Tibial nerve (tissue), 4 donors: ENCODE measurements at regions not wholly inside any gene's neighbourhood (a gene's known extent, or its start where the extent isn't known, plus 50 kb on each side); places are given as distances from the start of the nearest gene placed in this dataset.

Experiments used
- DNase-seq, 2 donors: peaks; one replicate each; pipeline ENCODE4 v3.0.0-alpha.2; 2019; ENCODE audit warnings: low spot score in 2 of 2
- H3K27ac ChIP-seq, 4 donors: fragments of 200-600 bp; sonication (generic) in 3 of 4; one replicate each; pipeline ENCODE4 v1.5.1; 2017 to 2019; ENCODE audit warnings: mild to moderate bottlenecking in 1 of 4
- H3K27me3 ChIP-seq, 2 donors: fragments of 200-600 bp; sonication (generic) in 1 of 2; one replicate each; pipeline versions ENCODE4 v1.5.1 to v1.6.0; 2017 to 2019
- H3K36me3 ChIP-seq, 3 donors: fragments of 200-600 bp; sonication (generic); one replicate each; pipeline ENCODE4 v1.5.1; 2018 to 2019
- H3K4me1 ChIP-seq, 4 donors: fragments of 200-600 bp; sonication (generic) in 3 of 4; one replicate each; pipeline ENCODE4 v1.5.1; 2017 to 2019
- H3K4me3 ChIP-seq, 4 donors: fragments of 200-600 bp; sonication (generic) in 3 of 4; one replicate each; pipeline ENCODE4 v1.5.1; 2017 to 2019; ENCODE audit warnings: mild to moderate bottlenecking in 1 of 4, moderate library complexity in 1 of 4
- H3K9me3 ChIP-seq, 4 donors: fragments of 200-600 bp; sonication (generic) in 3 of 4; one replicate each; pipeline ENCODE4 v1.5.1; 2017 to 2019
- EP300 ChIP-seq, 2 donors: sonication (generic); formaldehyde crosslinking; IDR thresholded peaks; one replicate each; pipeline ENCODE4 v1.6.1; 2017; ENCODE audit warnings: antibody characterized with exemption in 2 of 2, mild to moderate bottlenecking in 1 of 2
- POLR2A ChIP-seq, 2 donors: fragments of 450-650 bp; IDR thresholded peaks; one replicate each; pipeline ENCODE4 v1.6.1; 2017; ENCODE audit warnings: antibody characterized with exemption in 2 of 2, mild to moderate bottlenecking in 2 of 2, moderate library complexity in 2 of 2
- WGBS, 2 donors: methylation state at CpG; one replicate each; pipeline ENCODE4 v1.1.5; 2018; 5-methylcytosine and 5-hydroxymethylcytosine counted together
- TF ChIP-seq, protein P1 (sequence below), 5 experiments: fragments of 200-600 bp in 3 of 5; fragments of 450-650 bp in 2 of 5; sonication (generic) in 3 of 5; IDR thresholded peaks; one replicate each; pipeline ENCODE4 v1.5.1; 2016 to 2019; ENCODE audit warnings: antibody characterized with exemption in 5 of 5, mild to moderate bottlenecking in 3 of 5, moderate library complexity in 2 of 5

DNA sequence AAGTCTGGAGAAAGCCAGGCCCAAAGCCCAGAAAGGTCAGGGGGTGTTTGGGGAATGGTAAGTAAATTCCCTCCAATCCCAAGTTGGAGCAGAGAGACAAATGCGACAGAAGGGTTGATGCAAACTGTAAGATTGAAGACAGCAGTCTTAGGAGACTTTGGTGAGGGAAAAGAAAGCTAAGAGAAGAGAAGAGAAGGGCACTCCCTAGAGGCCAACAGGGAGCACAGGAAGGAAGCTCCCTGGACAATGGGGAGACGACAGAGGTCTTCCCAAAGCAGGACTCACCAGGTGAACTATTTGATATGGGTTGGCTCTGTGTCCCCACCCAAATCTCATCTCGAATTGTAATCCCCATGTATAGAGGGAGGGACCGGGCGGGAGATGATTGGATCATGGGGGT lies 151.5 kb downstream of the KIF20B start:
- TF ChIP-seq EP300 (IDR thresholded peaks at IDR 0.05) (no peak), POLR2A (IDR thresholded peaks at IDR 0.05) (no peak)
- TF ChIP-seq, protein P1, sequence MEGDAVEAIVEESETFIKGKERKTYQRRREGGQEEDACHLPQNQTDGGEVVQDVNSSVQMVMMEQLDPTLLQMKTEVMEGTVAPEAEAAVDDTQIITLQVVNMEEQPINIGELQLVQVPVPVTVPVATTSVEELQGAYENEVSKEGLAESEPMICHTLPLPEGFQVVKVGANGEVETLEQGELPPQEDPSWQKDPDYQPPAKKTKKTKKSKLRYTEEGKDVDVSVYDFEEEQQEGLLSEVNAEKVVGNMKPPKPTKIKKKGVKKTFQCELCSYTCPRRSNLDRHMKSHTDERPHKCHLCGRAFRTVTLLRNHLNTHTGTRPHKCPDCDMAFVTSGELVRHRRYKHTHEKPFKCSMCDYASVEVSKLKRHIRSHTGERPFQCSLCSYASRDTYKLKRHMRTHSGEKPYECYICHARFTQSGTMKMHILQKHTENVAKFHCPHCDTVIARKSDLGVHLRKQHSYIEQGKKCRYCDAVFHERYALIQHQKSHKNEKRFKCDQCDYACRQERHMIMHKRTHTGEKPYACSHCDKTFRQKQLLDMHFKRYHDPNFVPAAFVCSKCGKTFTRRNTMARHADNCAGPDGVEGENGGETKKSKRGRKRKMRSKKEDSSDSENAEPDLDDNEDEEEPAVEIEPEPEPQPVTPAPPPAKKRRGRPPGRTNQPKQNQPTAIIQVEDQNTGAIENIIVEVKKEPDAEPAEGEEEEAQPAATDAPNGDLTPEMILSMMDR (IDR thresholded peaks at IDR 0.05): no peak
- DNase-seq: no peak
- Histone ChIP-seq H3K4me1 (no peaks in the 10 kb centered on the region), H3K27me3 (no peaks in the 10 kb centered on the region), H3K27ac (no peak overlapping the region), H3K4me3 (no peak overlapping the region), H3K9me3 (no peaks in the 10 kb centered on the region), H3K36me3 (no peaks in the 10 kb centered on the region)
- WGBS, 2 donors: 88 to 93% methylated on average over 5 of the region's 5 CpGs

DNA sequence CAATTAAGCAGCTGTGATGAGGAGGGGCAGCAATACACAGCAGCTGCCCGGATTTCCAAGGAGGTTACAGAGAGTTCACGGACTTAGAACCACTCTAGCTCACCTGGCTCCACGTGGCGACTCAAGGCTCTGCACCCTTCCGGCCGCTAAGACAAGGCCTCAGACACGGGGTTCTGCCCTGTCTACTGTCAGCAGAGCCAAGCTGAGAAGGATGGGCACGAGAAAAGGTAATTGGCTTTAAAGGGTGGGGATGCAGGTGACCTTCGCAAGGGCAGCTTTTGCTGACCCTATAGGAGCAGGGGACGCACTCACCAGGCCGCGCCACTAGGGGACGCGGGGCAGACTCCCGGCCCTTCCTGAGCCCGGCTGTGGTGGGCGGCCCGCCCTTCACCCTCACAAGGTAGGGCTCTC lies 152.4 kb downstream of the KIF20B start:
- 53 to 61% methylated on average over 18 of the region's 18 CpGs for WGBS, 2 donors
- H3K4me3 ChIP-seq: no peak overlapping the region
- no peak for TF ChIP-seq EP300 (IDR thresholded peaks at IDR 0.05)
- TF ChIP-seq POLR2A (IDR thresholded peaks at IDR 0.05): no peak
- TF ChIP-seq, protein P1 (IDR thresholded peaks at IDR 0.05): no peak

DNA sequence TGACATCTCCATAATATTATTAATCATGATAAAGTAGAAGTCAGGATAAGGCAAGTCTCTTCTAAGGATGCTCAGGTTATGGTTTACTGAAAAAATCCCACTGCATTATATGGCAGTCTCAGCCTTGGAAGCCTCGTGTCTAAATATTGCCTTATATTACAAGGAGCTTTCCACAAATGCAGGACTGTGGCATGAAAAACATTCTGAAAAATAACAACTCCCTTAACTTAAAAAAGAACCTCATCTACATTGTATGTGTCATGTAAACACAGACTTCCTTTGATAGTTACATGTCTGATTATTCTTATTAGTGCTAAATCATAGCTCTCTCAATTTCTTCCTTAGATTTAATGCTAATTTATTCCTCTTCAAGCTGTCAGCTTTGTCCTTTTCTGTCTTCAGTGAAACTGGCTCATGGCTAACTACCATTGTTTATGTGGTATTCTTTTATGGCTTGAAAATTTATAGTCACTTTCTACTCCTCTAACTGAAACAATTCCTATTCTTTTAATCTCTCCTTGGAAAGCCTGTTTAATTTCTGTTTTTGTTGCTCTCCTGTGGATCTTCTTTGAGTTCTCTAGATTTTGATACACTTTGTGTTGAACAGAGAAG lies 156.1 kb downstream of the KIF20B start:
- Histone ChIP-seq H3K36me3 (no peaks in the 10 kb centered on the region), H3K27ac (no peak overlapping the region), H3K9me3 (no peaks in the 10 kb centered on the region), H3K4me1 (peaks cover 0 to 3% (median 0%) of the 10 kb centered on the region in 4 donors), H3K4me3 (no peak overlapping the region), H3K27me3 (no peaks in the 10 kb centered on the region)
- DNase-seq: no peak
- WGBS, 2 donors: 29 to 32% methylated on average over 1 of the region's 1 CpG
- TF ChIP-seq, protein P1 (IDR thresholded peaks at IDR 0.05): no peak
- TF ChIP-seq EP300 (IDR thresholded peaks at IDR 0.05) (no peak), POLR2A (IDR thresholded peaks at IDR 0.05) (no peak)

More for the DNA sequence above, 152.4 kb downstream of the KIF20B start:
- Histone ChIP-seq H3K27ac (no peak overlapping the region), H3K4me1 (no peaks in the 10 kb centered on the region), H3K27me3 (no peaks in the 10 kb centered on the region), H3K36me3 (no peaks in the 10 kb centered on the region), H3K9me3 (no peaks in the 10 kb centered on the region)
- no peak for DNase-seq

DNA sequence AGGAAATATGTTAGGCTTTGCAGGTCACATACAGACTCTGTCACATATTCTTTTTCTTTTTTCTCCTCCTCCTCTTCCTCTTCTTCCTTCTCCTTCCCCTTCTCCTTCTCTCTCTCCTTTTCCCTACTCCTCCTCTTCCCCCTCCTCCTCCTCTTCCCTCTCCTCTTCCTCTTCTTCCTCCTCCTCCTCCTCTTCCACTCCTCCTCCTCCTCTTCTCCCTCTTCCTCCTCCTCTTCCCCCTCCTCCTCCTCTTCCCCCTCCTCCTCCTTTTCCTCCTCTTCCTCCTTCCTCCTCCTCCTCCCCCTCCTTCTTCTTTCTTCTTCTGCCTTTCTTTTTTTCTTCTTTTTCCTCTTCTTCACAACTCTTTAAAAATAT lies 159.8 kb downstream of the KIF20B start:
- TF ChIP-seq, protein P1 (IDR thresholded peaks at IDR 0.05): no peak
- TF ChIP-seq EP300 (IDR thresholded peaks at IDR 0.05): no peak
- TF ChIP-seq POLR2A (IDR thresholded peaks at IDR 0.05): no peak
- peaks cover 0 to 3% (median 0%) of the 10 kb centered on the region in 4 donors for H3K4me1 ChIP-seq
- DNase-seq: no peak
- H3K27ac ChIP-seq: no peak overlapping the region
- H3K4me3 ChIP-seq: peak overlapping the region in 1 of 4 donors; percentile 12
- no peaks in the 10 kb centered on the region for H3K9me3 ChIP-seq
- H3K36me3 ChIP-seq: no peaks in the 10 kb centered on the region
- no peaks in the 10 kb centered on the region for H3K27me3 ChIP-seq

DNA sequence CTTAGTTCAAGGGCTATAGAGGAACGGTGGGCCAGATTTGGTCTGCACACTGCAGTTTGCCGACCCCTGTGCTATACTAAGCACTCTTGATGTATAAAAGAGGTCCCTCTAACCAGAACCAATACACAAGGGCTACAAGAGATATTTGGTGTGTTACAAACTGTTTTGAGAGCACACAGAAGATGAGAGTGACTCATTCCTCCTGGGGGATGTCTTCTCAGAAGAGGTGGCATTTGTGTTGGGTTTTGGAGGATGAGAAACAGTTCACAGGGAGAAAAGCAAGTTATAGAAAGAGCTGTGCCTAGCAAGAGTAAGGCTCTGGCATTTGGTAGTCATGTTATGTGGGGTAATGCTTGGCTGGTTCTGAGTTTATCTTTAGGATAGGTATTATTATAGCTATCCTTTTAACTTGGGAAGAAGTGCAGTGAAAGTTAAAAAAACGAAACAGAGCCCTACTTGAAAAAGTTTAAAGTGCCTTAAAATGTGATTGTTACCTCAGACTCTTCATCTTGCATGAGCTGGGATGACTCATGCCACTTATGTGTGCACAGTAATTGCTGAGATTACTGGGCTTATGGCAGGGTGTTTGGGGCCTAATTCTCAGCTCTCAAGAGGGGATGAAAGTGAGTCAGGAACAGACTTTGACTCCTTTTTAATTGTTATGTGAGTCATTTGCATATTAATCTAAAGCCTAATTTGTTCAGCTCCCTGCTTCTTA lies 160.4 kb downstream of the KIF20B start:
- Histone ChIP-seq H3K4me1 (peaks cover 0 to 3% (median 0%) of the 10 kb centered on the region in 4 donors), H3K9me3 (no peaks in the 10 kb centered on the region), H3K27me3 (no peaks in the 10 kb centered on the region), H3K4me3 (no peak overlapping the region), H3K27ac (no peak overlapping the region), H3K36me3 (no peaks in the 10 kb centered on the region)
- TF ChIP-seq, protein P1 (IDR thresholded peaks at IDR 0.05): no peak
- no peak for TF ChIP-seq POLR2A (IDR thresholded peaks at IDR 0.05)
- no peak for TF ChIP-seq EP300 (IDR thresholded peaks at IDR 0.05)
- DNase-seq: no peak
- WGBS, 2 donors: 65 to 76% methylated on average over 3 of the region's 3 CpGs
